ENCODE measurements at regions not wholly inside any gene's neighbourhood (a gene's known extent, or its start where the extent isn't known, plus 50 kb on each side); places are given as distances from the start of the nearest gene placed in this dataset.

DNA sequence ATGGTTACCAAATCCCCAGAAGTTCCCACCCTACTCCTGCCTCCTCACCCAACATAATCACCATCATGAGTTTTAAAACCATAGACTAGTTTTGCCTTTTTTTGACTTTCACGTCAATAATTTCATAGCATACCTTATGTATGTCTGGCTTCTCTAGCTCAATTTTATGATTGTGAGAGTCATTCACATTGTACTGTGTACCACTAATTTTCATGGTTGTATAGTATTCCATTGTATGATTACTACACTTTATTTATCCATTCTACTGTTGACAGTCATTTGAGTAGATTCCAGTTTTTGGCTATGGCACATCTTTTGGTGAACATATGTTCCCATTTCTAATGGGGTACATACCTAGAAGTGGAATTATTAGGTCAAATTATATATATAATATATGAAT, 195.3 kb upstream of the TCF21 start:
- TF ChIP-seq, protein P1, sequence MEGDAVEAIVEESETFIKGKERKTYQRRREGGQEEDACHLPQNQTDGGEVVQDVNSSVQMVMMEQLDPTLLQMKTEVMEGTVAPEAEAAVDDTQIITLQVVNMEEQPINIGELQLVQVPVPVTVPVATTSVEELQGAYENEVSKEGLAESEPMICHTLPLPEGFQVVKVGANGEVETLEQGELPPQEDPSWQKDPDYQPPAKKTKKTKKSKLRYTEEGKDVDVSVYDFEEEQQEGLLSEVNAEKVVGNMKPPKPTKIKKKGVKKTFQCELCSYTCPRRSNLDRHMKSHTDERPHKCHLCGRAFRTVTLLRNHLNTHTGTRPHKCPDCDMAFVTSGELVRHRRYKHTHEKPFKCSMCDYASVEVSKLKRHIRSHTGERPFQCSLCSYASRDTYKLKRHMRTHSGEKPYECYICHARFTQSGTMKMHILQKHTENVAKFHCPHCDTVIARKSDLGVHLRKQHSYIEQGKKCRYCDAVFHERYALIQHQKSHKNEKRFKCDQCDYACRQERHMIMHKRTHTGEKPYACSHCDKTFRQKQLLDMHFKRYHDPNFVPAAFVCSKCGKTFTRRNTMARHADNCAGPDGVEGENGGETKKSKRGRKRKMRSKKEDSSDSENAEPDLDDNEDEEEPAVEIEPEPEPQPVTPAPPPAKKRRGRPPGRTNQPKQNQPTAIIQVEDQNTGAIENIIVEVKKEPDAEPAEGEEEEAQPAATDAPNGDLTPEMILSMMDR (IDR thresholded peaks at IDR 0.05; ENCODE audit: low read depth, low read length, missing input control) = no peak
- TF ChIP-seq TAF1 (conservative IDR thresholded peaks at IDR 0.05) = no peak
- no peak for TF ChIP-seq HNF4A (conservative IDR thresholded peaks at IDR 0.05)
- TF ChIP-seq, protein P2, sequence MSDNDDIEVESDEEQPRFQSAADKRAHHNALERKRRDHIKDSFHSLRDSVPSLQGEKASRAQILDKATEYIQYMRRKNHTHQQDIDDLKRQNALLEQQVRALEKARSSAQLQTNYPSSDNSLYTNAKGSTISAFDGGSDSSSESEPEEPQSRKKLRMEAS (IDR thresholded peaks at IDR 0.05) = no peak
- TF ChIP-seq, protein P3, sequence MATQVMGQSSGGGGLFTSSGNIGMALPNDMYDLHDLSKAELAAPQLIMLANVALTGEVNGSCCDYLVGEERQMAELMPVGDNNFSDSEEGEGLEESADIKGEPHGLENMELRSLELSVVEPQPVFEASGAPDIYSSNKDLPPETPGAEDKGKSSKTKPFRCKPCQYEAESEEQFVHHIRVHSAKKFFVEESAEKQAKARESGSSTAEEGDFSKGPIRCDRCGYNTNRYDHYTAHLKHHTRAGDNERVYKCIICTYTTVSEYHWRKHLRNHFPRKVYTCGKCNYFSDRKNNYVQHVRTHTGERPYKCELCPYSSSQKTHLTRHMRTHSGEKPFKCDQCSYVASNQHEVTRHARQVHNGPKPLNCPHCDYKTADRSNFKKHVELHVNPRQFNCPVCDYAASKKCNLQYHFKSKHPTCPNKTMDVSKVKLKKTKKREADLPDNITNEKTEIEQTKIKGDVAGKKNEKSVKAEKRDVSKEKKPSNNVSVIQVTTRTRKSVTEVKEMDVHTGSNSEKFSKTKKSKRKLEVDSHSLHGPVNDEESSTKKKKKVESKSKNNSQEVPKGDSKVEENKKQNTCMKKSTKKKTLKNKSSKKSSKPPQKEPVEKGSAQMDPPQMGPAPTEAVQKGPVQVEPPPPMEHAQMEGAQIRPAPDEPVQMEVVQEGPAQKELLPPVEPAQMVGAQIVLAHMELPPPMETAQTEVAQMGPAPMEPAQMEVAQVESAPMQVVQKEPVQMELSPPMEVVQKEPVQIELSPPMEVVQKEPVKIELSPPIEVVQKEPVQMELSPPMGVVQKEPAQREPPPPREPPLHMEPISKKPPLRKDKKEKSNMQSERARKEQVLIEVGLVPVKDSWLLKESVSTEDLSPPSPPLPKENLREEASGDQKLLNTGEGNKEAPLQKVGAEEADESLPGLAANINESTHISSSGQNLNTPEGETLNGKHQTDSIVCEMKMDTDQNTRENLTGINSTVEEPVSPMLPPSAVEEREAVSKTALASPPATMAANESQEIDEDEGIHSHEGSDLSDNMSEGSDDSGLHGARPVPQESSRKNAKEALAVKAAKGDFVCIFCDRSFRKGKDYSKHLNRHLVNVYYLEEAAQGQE (IDR thresholded peaks at IDR 0.05) = no peak
